SKM-1 treated with dmso at 0.1 percent for 144 hours (cell line): ENCODE measurements at regions not wholly inside any gene's neighbourhood (a gene's known extent, or its start where the extent isn't known, plus 50 kb on each side); places are given as distances from the start of the nearest gene placed in this dataset.

Experiments used
- DNase-seq: peaks from one replicate; lab custom pipeline; 2025; ENCODE audit not compliant: unreplicated experiment; lab: John Stamatoyannopoulos, UW

DNA sequence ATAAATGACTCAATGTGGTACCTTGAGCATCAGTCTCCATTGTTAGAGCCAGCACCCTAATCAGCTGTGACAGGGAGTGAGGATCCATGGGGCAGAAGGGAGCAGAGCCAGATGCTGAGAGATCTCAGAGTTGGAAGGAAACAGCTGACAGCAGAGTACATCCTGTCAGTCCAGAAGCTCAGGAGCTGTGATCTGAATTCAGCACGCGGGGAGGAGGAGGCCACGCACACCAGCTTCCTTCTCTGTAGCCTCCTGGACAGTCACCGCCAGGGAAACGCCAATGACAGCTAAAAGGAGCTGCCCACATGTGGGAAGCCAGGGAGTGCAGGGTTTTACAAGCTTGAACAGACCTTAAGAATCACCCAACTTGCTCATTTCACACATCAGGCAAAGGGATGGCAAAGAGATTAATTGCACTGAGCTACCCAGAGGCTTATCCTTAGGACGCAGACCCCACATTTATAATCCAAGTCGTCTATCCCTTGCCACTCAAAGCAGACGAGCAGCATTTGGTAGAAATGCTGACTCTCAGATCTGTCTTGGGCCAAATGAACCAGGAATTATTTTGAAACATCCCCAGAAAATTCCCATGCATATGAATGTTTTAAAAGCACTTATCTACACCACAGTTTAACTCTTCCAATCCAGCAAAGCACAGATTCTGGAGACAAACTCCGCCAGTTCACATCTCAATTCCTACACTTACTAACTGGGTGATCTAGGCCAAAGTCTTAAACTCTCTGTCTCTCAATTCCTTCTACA lies 322.6 kb upstream of the TMTC1 start:
- no peak for DNase-seq

DNA sequence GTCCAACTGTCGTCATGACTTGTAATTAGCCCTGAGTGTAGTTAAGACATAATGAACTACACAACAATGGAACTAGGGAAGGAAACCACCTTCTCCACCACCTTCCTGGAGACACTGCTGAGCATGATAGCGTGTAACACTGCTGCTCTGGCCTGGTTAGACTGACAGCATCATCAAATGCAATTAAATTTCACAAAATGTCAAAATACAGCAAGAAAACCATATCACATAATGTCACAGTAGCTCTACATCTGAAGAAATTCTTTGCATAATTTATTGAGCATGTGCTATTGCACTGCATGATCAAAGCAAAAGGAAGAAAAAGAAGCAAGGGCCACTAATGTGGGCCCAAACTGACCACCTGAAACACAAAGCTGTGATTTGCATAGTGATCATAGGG lies 321.8 kb upstream of the TMTC1 start:
- DNase-seq = no peak

DNA sequence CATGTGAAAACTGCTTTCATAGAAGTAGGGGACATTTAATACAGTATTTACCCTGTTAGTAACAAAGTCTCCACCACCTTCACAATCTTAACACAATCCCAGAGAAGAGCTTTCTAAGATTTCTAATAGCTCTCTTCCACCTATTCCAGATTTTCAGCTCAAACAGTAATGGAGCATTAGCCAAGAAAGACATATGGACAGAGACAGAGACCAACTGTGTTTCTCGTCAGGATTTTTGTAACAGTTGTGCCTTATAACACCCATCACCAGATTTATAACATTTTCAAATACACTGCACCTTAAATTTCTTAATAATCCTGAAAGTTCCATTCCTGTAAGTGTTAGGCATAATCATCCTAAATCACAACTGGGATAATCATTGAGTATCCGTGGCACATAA lies 321.2 kb upstream of the TMTC1 start:
- DNase-seq = no peak

DNA sequence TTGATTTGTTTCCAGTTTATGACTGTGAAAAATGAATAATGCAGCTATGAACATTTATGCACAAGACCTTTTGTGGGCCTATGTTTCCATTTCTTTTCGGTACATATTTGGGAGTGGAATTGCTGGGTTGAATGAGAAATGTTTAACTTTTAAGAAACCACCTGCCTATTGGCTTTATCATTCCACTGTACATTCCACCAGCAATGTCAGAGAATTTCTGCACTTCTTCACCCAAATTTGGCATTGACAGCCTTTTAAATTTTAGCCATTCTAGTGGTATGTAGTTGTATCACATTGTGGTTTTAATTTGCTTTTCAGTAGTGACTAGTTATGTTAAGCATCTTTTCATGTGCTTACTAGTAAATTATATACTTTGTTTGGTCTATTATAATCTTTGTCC lies 317.0 kb upstream of the TMTC1 start:
- DNase-seq = no peak

DNA sequence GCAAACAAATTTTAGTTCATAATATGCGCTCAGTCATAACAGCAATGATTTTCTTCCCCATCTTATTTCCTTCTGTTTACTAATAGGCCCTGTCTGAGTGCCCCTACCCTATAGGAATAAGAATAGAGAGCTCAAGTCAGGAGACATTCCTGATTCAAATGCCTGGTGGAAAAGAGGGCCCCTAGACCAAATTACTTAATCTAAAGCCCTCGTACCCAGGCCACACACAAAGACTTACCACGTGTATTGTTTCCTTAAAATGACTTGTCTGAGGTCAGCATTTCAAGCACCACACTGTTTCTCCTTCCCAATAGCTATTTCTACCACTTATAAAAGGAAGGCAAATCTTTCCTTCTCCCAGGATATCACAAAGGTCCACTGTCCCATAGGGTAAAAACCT lies 314.9 kb upstream of the TMTC1 start:
- DNase-seq = no peak

DNA sequence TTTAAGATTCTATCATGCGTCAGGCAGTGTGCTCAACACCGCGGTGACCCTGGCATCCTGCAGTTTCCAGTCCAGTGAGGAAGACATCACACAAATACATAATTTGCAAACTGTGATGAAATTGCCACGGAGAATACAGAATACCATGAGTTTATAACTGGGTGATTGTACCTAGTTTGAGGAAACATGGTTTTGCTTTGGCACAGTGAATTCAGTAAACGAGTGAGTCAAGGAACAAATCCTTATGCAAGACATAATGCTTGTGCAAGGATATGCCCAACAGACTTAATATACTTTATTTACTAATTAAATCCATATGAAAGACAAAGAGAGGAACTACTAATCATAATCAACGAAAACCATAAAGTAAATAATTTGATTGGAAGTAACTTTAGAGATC lies 311.8 kb upstream of the TMTC1 start:
- no peak for DNase-seq

DNA sequence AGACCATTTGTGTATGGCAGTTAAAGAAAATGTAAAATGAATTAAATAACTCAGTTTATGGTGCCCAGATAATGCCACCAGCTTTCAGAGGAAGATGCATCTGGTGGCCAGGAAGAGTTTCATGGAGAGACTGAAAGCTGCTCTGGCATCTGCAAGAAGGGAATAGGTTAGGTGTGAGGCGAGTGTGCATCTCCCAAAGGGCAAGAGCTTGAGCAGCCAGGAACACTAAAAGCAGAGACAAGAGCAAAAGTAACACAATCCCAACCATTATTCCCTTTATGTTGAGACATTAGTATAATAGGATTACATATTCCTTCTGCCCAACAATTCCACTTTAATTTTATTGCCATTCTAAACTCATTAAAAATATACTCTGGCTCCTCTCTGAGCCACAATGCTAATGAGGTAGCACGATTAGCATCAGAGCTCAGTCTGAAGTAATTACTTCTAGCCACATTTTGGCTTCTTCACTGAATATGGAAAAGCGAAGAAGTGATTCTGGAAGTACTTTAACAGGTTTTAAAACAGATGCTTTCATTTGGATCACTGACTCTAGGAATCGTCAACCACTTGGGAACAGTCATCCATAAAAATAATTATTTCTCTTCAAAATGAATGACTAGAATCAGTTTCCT lies 309.4 kb upstream of the TMTC1 start:
- no peak for DNase-seq

DNA sequence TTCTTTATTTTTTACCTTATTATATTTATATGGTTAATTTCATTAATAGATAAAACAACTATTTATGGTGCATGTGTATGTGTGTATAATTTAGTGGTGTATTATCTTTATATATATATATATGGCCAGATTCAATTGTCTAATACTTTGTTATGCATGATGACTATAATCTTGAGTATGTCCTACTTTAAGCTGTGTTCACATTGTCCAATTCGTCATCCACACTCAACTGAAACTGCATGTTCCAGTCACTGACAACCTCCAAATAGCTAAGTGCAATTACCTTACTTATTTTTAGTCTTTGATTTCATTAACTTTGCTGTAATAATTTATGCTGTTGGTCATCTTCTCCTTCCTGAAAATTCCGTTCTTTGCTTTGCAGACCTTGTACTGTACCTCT lies 306.5 kb upstream of the TMTC1 start:
- DNase-seq = no peak

DNA sequence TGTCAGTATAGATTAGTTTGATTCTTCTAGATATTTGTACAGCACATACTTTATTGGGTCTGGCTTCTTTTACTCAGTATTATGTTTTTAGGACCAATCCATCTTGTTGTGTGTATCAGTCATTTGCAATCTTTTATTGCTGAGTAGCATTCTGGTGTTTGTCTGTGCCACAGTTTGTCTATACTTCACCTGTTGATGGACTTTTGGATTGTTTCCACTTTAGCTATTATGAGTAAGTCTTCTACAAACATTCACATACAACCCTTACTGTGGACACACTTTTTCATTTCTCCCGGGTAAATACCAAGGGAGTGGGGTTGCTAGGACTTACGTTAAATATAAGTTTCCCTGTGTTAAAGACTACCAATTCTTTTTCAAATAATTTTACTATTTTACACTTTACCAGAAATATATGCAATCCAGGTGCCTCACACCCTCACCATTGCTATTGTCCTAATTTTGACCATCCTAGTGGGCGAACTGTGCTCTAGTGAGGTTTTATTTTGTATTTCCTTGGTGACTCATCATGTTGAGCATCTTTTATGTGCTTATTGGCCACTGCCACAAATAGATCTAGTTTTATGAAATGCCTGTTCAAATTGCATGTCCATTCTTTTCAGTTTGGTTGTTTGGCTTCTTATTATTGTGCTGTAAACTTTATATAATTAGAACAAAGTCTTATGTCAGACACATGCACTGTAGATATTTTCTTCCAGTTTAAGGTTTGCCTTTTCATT lies 304.7 kb upstream of the TMTC1 start:
- no peak for DNase-seq

DNA sequence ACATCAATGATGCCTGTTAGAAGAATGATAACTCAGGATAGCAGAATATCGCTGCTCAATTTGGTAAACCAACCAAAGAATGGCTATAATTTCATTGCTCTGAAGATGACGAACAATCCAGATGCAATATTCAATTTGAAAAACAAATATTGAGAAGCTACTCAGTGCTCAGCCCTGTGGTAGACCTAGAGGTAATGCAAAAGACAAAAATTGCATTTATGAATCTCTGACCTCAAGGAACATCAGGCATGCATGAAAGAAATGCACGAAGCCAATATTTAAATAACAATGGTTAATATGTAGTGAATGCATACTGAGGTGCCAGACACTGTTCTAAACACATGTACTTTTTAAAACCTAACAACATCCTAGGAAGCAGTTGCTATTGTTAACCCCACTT lies 298.6 kb upstream of the TMTC1 start:
- no peak for DNase-seq

DNA sequence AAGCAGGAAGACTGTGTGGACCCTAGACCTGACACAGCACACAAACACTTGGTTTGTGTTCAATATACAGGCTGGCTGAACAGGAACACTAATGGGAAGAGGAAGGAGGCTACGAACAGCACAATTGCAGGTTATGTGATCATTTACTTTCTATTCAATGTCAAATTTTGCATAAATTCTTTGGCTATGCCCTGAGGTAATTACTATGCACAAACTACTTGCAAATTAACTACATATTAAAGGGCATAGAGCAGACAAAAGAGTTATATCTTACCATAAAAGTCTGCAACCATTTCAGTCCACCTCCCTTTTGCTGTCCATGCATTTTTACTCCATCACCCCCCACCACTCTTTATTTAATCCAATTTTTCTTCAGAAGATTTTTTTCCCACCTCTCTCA lies 291.2 kb upstream of the TMTC1 start:
- DNase-seq = no peak

DNA sequence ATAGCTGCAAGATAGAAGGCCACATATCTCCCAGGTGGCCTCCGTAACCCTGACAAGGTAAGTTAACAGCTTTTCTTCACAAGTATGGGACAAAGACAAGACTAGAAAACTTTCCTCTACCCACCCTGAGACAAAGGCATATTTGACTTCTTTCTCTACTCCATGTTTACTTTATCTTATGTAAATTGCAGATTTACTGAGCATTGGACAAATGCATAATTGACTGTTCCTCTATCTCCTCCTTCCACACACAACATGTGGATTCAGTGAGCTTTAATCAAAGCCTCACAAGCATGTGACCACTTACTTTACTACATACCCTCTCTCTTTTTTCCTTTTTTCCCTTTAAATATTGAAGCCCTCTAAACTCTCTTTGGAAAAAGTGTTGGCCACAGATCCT lies 289.1 kb upstream of the TMTC1 start:
- no peak for DNase-seq

DNA sequence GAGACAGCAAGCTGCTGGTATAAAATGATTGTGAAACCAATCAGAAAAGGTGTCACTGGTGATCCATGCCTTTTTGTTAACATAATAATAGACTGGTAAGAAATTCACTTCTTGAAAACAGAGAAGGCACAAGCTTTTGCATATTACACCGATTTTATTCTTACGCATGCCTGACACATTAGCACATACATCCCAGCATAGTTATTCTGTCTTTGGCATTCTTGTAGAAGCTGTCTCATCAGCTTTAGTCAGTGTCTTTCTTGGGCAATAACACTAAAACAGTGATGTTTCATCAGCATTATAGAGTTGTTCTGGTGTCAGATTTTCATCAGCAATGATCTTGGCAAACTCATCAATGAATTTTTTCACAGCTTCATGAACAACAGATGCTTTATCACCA lies 283.4 kb upstream of the TMTC1 start:
- DNase-seq = no peak

DNA sequence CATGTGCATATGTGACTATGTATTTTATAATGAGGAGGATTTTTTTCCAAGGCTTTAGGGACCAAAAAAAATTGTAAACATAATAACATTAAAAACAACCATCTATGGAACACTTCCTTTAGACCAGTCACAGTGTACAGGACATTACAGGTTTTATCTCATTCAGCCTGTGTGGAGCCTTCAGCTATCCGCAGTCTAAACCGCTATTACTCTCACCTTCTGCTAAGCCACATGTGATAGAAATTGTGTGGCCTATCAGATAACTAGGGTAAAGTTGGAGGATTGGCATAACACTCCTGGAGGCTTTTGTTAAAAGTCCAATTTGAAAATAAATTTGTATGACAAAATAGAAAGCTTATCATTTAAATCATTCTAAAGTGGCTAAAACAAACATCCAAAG lies 281.2 kb upstream of the TMTC1 start:
- no peak for DNase-seq

DNA sequence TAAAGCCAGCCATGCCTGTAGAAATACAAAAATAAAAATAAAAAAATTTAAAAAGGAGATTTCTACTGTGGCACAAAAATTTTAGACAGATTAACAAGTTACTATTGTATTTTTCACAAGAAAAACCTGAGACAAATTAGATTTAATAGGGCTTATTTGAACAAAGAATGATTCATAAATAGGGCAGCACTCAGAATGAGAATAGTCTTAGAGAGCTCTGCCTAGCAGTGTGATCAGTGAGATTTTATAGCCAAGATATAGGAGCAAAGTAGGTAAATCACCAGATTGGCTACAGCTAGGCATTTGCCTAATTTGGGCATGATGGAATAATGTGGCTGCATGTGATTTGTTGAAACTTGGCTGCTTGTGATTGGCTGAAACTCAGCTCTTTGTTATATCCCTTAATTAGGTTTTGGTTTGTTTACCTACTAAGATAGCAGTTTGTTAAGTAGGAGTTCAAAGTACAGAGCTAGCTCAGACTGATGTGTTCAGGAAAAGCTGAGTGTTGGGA lies 279.7 kb upstream of the TMTC1 start:
- DNase-seq = no peak

DNA sequence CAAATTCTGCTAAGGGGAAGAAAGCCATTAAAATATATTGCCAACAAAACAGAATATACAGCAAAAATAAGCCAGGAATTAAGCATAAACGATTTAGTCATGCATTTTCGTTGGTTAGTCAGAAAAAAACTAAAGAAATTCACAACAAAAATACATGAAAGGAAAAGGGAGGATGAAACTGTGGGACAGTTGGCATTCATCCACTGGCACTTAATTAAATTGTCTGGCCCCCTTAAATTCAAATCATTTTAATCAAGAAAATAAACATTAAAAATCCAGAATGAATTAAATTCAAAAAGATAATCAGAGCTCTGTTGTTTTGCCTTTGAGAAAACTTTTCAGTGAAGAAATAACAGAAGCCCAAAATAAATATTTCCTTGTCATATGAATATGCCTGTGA lies 264.6 kb upstream of the TMTC1 start:
- DNase-seq = no peak

DNA sequence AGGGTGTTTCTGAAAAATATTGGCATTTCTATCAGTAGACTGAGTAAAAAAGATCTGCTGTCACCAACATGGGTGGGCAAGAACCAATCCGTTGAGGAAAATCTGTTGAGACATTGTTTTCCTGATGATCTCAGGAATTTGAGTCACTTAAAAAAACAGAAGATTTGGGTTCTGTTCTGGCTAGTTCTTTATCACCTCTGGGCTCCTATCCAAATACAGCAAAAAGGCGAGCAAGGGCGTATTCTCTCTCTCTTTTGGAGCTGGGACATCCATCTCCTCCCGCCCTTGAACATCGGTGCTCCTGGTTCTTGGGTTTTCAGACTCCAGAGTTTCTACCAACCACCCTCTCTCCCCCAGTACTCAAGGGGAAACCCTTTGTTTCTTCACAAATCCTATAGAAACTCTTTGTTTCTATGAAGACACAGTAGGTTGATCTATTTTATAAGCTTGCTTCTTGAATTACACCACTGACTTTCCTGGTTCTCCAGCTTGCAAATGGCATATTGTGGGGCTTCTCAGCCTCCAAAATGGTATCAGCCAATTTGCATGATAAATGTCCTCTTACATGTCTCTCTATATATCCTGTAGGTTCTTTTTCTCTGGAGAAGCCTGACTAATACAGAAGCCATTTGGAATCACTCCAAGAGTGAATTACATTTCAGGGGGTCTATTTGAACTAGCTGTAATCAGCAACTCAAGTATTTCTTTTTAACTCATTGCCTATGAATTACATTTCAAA lies 263.9 kb upstream of the TMTC1 start:
- no peak for DNase-seq

DNA sequence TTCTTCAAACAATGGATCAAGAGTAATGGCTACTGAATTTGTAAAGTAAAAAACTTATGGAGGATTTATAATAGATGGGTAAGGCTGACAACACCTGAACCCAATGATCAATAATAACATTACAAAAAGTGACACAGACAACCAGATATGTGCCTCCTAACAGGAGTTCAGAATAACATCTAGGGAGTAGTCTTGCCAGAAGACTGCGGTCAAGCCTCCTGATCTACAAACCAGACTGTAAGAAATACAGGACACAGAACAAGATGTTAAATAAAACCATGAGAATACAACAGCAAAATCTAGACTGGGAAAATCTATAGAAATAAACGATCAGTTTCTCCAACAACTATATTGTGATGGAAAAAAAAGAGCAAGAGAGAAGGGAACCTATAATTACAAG lies 262.6 kb upstream of the TMTC1 start:
- DNase-seq = no peak

DNA sequence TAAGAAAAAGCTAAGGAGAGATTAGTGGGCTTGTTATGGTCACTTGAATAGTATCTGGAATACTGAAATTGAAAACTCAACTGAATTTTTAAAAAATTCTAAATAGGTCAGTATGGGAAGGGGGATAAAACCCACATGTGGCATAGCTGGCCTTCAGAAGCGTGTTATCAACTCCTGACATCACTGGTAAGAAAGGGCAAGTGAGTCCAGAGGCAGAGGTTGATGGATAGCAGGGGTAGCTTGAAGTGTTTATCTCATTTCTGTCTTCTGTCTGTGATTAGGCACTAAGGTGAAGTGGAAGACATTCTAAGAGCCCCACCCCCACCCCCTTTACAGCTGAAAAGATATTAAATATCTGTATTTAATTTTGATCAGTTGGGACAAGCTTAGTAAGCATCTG lies 261.4 kb upstream of the TMTC1 start:
- no peak for DNase-seq

DNA sequence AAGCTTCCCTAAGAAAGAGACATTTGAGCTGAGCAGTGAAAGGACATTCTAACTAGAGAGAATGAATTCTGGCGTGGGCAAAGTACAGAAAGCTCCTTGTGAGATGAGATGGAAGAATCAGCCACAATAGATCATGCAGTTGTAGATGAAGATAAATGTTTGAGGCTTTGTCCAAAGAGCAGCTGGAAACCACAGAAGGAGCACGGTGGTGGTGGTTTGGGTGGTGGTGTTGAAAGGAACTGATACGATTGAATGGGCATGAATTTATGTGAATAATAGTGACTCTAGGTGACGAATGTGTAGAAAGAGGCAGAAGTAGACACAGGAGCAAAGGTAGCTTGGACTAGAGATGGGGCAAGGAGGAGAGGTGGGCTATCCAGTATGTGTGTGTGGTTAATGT lies 260.5 kb upstream of the TMTC1 start:
- DNase-seq = no peak

DNA sequence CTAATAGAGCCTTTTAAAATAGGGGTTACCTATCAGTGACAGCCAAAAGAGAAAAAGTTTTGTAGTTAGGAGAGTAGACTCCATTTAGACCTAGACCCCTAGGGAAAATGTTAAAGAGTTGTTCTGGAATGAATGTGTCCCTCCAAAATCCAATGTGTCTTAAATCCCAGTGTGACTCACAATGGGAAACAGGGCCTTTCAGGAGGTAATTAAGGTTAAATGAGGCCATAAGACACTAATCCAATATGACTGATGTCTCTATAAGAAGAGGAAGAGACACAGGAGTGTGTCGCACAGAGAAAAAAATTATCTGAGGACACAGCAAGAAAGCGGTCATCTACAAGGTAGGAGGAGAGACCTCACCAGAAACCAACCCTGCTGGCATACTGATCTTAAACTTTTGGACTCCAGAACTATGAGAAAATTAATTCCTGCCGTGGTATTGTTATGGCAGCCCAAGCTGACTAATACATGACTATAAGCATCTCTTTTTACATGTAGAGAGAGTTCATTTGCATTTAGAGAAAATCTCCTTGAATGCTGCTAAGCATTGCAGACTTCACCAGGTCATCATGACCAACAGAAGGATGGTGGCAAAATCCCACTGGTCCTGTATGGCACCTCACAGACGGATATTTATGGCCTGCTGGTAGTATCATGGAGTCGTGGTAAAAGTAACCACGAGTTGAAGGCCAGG lies 259.6 kb upstream of the TMTC1 start:
- DNase-seq = no peak
